SU-DHL-6 (cell line): ENCODE measurements at regions not wholly inside any gene's neighbourhood (a gene's known extent, or its start where the extent isn't known, plus 50 kb on each side); places are given as distances from the start of the nearest gene placed in this dataset.

Experiments
- H2AFZ ChIP-seq: fragments of 200-600 bp; sonication (generic); 2 replicates; pipeline ENCODE4 v1.6.1; 2014; ENCODE audit warnings: low read depth, mild to moderate bottlenecking, moderate library complexity, mixed read lengths, antibody characterized with exemption, low read length; ENCODE audit not compliant: severe bottlenecking
- H3F3A ChIP-seq: fragments of 200-600 bp; shearing (Covaris generic); 2 replicates; pipeline ENCODE4 v1.6.0; 2016; ENCODE audit warnings: antibody characterized with exemption, mild to moderate bottlenecking; ENCODE audit not compliant: insufficient read depth
- H3K27ac ChIP-seq: fragments of 200-600 bp; sonication (generic); 2 replicates; pipeline ENCODE4 v1.5.1; 2016; ENCODE audit warnings: low read depth, mild to moderate bottlenecking, low read length, moderate library complexity, mixed read lengths
- H3K27me3 ChIP-seq: fragments of 200-600 bp; sonication (generic), shearing (Covaris generic); 2 replicates; pipeline ENCODE4 v1.6.0; 2014; ENCODE audit warnings: mild to moderate bottlenecking, low read length
- H3K36me3 ChIP-seq: fragments of 200-600 bp; sonication (generic); 2 replicates; pipeline ENCODE4 v1.6.1; 2014; ENCODE audit warnings: mild to moderate bottlenecking, low read length, mixed read lengths
- H3K4me2 ChIP-seq: fragments of 300-600, 200-600 bp; shearing (Covaris generic), sonication (generic); 2 replicates; pipeline ENCODE4 v1.6.0; 2014; ENCODE audit warnings: low read length, low read depth, mild to moderate bottlenecking; ENCODE audit not compliant: poor library complexity, severe bottlenecking
- H3K4me3 ChIP-seq: fragments of 200-600 bp; sonication (generic); 2 replicates; pipeline ENCODE4 v1.5.1; 2014; ENCODE audit warnings: antibody characterized with exemption, low read length, mild to moderate bottlenecking, mixed read lengths; ENCODE audit not compliant: insufficient read depth, poor library complexity, severe bottlenecking
- H3K79me2 ChIP-seq: fragments of 200-600 bp; sonication (generic); 2 replicates; pipeline ENCODE4 v1.6.1; 2014; ENCODE audit warnings: mild to moderate bottlenecking, low read length, moderate library complexity; ENCODE audit not compliant: insufficient read depth
- H3K9ac ChIP-seq: fragments of 200-600 bp; sonication (generic); 2 replicates; pipeline ENCODE4 v1.7.0; 2014; ENCODE audit warnings: mild to moderate bottlenecking, low read length
- H3K9me2 ChIP-seq: fragments of 200-600 bp; sonication (generic); replicated peaks from 2 replicates; pipeline ENCODE4 v1.6.1; 2014; ENCODE audit warnings: low read length; ENCODE audit not compliant: insufficient read depth
- H3K9me3 ChIP-seq: fragments of 200-600 bp; sonication (generic); 2 replicates; pipeline ENCODE4 v1.6.1; 2014; ENCODE audit warnings: low read length, mixed read lengths; ENCODE audit not compliant: insufficient read depth
- H4K20me1 ChIP-seq: fragments of 200-600 bp; sonication (generic); 2 replicates; pipeline ENCODE4 v1.6.1; 2014; ENCODE audit warnings: low read depth, mild to moderate bottlenecking, antibody characterized with exemption, low read length, moderate library complexity, mixed read lengths
- EZH2phosphoT487 ChIP-seq: fragments of 200-600 bp; sonication (generic), shearing (Covaris generic); conservative IDR thresholded peaks from 2 replicates; pipeline ENCODE4 v1.6.1; 2018; ENCODE audit warnings: mild to moderate bottlenecking, antibody characterized with exemption, low read length, moderate library complexity, mixed read lengths
- TF ChIP-seq, protein P1 (sequence below): fragments of 200-600 bp; sonication (generic); IDR thresholded peaks from one replicate; pipeline ENCODE4 v1.5.1; 2017; ENCODE audit warnings: antibody characterized with exemption, mild to moderate bottlenecking, low read length, moderate library complexity; ENCODE audit not compliant: insufficient read depth, poor library complexity, severe bottlenecking

DNA sequence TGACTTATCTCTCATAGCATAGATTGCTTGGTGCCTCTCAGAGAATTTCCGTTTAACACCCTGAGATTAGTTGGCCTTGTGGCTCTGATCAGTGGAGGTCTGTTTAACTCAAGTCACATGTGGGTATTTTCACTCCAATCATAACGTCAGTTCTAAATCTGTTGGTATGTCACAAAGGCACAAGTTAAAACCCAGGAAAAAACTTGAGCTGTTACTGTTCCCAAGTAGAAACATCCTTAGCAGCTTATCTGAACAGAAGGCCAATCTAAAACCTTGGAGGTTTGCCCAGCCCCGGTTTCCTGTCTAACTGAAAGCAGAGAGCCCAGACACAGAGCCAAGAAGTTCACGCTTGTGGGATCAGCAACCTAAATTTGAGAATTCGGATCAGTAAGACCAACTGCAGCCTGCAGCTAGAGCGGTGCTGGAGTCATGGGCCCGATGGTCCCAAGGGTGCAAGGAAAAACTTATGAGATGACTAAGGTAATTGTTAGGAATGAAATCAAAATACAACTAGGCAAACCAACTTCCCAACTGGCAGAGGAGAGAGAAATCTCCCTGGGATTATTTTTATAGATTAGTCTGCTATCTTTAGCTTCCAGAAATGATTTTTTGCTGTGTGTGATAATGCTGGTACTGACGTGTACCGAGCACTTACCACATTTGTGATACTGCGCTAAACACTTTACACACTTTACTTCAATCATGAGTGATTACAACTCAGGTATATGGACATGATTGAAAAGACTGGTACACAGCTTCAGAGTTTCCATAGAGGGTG lies 90.2 kb upstream of the C1orf21 start:
- no peaks in the 10 kb centered on the region for H3F3A ChIP-seq
- no peak overlapping the region for H3K4me2 ChIP-seq
- no peak overlapping the region for H2AFZ ChIP-seq
- no peaks in the 10 kb centered on the region for H3K79me2 ChIP-seq
- H3K9me3 ChIP-seq = no peaks in the 10 kb centered on the region
- H3K9ac ChIP-seq = no peak overlapping the region
- H3K9me2 ChIP-seq = no peaks in the 10 kb centered on the region
- no peaks in the 10 kb centered on the region for H4K20me1 ChIP-seq
- no peaks in the 10 kb centered on the region for H3K27me3 ChIP-seq
- H3K4me3 ChIP-seq = no peak overlapping the region
- H3K36me3 ChIP-seq = no peaks in the 10 kb centered on the region
- H3K27ac ChIP-seq = no peak overlapping the region
- no peak for TF ChIP-seq EZH2phosphoT487
- TF ChIP-seq, protein P1, sequence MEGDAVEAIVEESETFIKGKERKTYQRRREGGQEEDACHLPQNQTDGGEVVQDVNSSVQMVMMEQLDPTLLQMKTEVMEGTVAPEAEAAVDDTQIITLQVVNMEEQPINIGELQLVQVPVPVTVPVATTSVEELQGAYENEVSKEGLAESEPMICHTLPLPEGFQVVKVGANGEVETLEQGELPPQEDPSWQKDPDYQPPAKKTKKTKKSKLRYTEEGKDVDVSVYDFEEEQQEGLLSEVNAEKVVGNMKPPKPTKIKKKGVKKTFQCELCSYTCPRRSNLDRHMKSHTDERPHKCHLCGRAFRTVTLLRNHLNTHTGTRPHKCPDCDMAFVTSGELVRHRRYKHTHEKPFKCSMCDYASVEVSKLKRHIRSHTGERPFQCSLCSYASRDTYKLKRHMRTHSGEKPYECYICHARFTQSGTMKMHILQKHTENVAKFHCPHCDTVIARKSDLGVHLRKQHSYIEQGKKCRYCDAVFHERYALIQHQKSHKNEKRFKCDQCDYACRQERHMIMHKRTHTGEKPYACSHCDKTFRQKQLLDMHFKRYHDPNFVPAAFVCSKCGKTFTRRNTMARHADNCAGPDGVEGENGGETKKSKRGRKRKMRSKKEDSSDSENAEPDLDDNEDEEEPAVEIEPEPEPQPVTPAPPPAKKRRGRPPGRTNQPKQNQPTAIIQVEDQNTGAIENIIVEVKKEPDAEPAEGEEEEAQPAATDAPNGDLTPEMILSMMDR = no peak

DNA sequence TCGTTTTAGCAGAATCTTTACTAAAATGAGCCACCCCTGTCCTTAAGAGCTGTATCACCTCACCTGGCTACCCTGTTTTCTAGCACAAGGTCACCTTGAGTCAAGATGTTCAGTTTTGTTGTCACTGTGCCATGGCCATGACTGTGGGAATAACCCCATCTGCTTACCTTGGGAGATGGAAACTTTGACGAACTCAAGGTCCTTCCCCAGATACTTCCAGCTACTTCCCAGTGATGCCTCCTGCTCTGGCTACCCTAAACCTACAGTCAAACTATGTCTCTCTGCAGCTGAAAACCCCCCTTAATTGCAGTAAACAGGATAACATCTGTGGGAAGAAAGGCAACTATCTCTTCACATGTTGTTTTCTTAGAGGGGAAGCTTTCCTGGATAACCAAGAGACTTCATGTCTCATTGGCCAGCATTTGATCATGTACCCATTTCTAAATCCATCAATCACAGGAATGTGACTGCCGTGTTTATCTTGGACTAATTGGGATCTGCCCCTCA lies 89.5 kb upstream of the C1orf21 start:
- no peak for TF ChIP-seq EZH2phosphoT487
- TF ChIP-seq, protein P1 = no peak
- Histone ChIP-seq H3K27ac (no peak overlapping the region), H3K79me2 (no peaks in the 10 kb centered on the region), H2AFZ (no peak overlapping the region), H4K20me1 (no peaks in the 10 kb centered on the region), H3F3A (no peaks in the 10 kb centered on the region), H3K4me2 (no peak overlapping the region), H3K9ac (no peak overlapping the region), H3K36me3 (no peaks in the 10 kb centered on the region), H3K27me3 (no peaks in the 10 kb centered on the region), H3K9me2 (no peaks in the 10 kb centered on the region), H3K4me3 (no peak overlapping the region), H3K9me3 (no peaks in the 10 kb centered on the region)

DNA sequence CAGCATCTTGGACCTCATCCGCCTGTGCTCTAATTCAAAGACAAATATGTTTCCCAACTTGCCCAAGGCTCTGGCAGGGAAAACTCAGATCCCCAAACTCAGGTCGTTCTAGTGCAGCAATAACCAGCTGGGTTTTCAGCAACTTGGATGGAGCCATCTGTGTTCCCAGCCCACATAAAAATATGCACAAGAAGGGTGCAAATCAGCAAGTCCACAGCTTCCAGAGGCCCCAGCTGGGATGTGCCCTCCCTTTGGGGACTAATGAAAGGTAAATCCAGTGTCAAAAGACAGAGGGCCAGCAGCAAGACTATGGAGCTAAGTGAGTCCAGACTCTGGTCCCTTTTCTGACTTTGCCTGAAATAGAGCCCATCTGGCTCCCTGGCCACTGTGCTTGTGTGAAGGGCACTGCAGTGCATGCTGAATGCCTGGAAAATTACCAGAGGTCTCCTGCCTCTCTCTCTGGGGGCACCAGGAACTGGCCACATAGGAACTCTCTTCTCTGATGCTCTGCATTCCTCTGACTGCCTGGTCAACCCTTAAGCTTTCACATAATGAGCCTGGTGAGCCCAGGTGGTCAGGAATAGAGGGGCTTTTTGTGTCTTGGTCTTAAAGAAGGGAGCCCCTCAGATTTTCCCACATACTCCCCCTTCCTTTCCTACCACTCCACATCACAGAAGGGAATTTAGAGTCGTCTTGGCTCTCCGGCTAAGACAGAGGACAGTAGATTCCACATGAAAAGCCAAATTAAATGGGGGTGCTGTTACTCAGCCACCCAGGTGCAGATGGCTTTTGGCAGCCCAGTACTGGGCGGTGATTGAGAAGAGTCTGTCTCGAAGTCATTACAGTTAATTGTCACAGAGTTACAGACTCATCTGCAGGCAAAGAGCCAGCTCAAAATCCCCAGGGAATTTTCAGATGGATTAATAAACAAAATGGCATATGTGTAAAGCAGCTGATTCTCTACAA lies 88.1 kb upstream of the C1orf21 start:
- H3K36me3 ChIP-seq = no peaks in the 10 kb centered on the region
- H3K9ac ChIP-seq = no peak overlapping the region
- no peak overlapping the region for H3K4me2 ChIP-seq
- H2AFZ ChIP-seq = no peak overlapping the region
- H3K27ac ChIP-seq = no peak overlapping the region
- H3K9me3 ChIP-seq = no peaks in the 10 kb centered on the region
- no peak overlapping the region for H3K4me3 ChIP-seq
- TF ChIP-seq, protein P1 = no peak
- TF ChIP-seq EZH2phosphoT487 = no peak
- no peaks in the 10 kb centered on the region for H3F3A ChIP-seq
- H4K20me1 ChIP-seq = no peaks in the 10 kb centered on the region
- no peaks in the 10 kb centered on the region for H3K79me2 ChIP-seq
- no peaks in the 10 kb centered on the region for H3K9me2 ChIP-seq
- no peaks in the 10 kb centered on the region for H3K27me3 ChIP-seq
